Testis (tissue), 2 donors: ENCODE measurements at regions not wholly inside any gene's neighbourhood (a gene's known extent, or its start where the extent isn't known, plus 50 kb on each side); places are given as distances from the start of the nearest gene placed in this dataset.
"Not testable (repeated sequence)": the region's sequence is repeated elsewhere in the genome, so short reads cannot be mapped to it uniquely, and the experiment has no call there.

Experiments
- DNase-seq: peaks from one replicate; pipeline ENCODE4 v3.0.0-alpha.2; 2019
- H3K27ac ChIP-seq, 2 donors: fragments of 200-600 bp; sonication (generic); one replicate each; pipeline ENCODE4 v1.5.1; 2019
- H3K27me3 ChIP-seq: fragments of 200-600 bp; sonication (generic); one replicate; pipeline ENCODE4 v1.5.1; 2019
- H3K36me3 ChIP-seq: fragments of 200-600 bp; sonication (generic); one replicate; pipeline ENCODE4 v1.5.1; 2017; ENCODE audit warnings: low read depth; ENCODE audit errors: missing control alignments
- H3K4me1 ChIP-seq: fragments of 200-600 bp; sonication (generic); one replicate; pipeline ENCODE4 v1.5.1; 2019
- H3K4me3 ChIP-seq, 2 donors: fragments of 200-600 bp; sonication (generic); one replicate each; pipeline ENCODE4 v1.5.1; 2017 to 2019
- H3K9me3 ChIP-seq: fragments of 200-600 bp; sonication (generic); one replicate; pipeline ENCODE4 v1.5.1; 2017
- POLR2A ChIP-seq: fragments of 450-650 bp; IDR thresholded peaks from one replicate; pipeline ENCODE4 v1.6.1; 2017; ENCODE audit warnings: antibody characterized with exemption, mild to moderate bottlenecking, moderate library complexity
- WGBS, 2 donors: methylation state at CpG; one replicate each; pipeline ENCODE4 v1.1.5; 2018; 5-methylcytosine and 5-hydroxymethylcytosine counted together
- intact Hi-C: fragments of 100-400 bp; cut with DNase I; formaldehyde crosslinking; loops from one replicate; pipeline ENCODE4 v1.15.1; 2023; ENCODE audit warnings: low total_unique reads
- TF ChIP-seq, protein P1 (sequence below), 3 experiments: fragments of 450-650 bp in 2 of 3; fragments of 200-600 bp in 1 of 3; sonication (generic) in 1 of 3; IDR thresholded peaks; one replicate each; pipeline ENCODE4 v1.5.1; 2016 to 2019; ENCODE audit warnings: antibody characterized with exemption in 3 of 3, mild to moderate bottlenecking in 2 of 3, moderate library complexity in 1 of 3

DNA sequence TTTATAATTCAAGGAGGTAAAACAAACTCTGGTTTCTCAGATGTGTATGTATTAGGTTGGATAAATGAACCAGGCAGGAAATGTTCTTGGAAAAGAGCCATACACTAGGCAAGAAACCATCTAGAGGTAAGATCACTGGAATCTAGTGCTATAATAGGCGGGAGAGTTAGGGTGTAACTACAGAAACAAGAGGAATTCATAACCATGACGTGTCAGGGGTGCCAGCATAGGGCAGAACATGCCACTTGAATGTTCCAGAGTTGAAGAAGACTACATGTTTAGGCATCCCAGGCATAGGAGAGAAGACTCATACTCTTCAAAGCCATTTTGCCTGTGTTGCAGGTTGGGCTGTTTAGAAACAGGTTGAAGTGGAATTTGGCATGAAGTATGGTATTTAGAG, 198.7 kb downstream of the CCNG2 start:
- TF ChIP-seq, protein P1, sequence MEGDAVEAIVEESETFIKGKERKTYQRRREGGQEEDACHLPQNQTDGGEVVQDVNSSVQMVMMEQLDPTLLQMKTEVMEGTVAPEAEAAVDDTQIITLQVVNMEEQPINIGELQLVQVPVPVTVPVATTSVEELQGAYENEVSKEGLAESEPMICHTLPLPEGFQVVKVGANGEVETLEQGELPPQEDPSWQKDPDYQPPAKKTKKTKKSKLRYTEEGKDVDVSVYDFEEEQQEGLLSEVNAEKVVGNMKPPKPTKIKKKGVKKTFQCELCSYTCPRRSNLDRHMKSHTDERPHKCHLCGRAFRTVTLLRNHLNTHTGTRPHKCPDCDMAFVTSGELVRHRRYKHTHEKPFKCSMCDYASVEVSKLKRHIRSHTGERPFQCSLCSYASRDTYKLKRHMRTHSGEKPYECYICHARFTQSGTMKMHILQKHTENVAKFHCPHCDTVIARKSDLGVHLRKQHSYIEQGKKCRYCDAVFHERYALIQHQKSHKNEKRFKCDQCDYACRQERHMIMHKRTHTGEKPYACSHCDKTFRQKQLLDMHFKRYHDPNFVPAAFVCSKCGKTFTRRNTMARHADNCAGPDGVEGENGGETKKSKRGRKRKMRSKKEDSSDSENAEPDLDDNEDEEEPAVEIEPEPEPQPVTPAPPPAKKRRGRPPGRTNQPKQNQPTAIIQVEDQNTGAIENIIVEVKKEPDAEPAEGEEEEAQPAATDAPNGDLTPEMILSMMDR (IDR thresholded peaks at IDR 0.05): no peak
- no peak for TF ChIP-seq POLR2A
- DNase-seq: no peak
- no peaks in the 10 kb centered on the region for H3K27me3 ChIP-seq
- H3K27ac ChIP-seq: no peak overlapping the region
- 85 to 89% methylated on average over 2 of the region's 2 CpGs for whole genome bisulfite sequencing, 2 donors
- intact Hi-C loops: no loop called here
- H3K4me3 ChIP-seq: no peak overlapping the region
- H3K4me1 ChIP-seq: no peaks in the 10 kb centered on the region
- H3K36me3 ChIP-seq: no peaks in the 10 kb centered on the region
- no peaks in the 10 kb centered on the region for H3K9me3 ChIP-seq

DNA sequence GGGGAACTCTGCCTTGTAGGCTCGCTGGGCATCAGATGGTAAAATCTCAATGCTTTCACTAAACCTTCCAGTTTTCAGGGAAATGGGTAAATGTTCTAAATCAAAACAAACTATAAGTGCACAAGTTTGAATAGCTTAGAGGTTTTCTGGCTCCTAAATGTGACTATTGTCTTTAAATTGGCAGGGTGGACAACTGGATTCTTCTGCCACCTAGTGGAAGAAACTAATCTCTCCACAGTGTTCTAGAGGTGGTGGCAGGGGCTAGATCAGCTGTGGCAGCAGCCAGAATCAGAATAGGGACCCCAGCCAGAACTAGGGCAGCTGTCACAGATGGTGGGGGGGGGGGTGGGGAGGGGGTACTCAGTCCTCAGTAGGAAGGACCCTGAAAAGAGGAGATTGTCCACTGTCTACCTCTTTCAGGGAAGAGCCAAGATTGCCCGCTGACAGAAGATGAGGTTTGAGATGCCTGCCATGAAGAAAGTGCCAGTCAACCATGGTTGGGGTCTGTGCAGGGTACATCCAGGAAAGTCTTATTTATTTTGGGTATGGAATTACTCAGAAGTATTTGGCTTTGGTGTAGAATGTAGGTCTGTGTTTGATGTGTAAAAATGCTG, 201.4 kb downstream of the CCNG2 start:
- H3K9me3 ChIP-seq: no peaks in the 10 kb centered on the region
- H3K4me1 ChIP-seq: no peaks in the 10 kb centered on the region
- TF ChIP-seq, protein P1 (IDR thresholded peaks at IDR 0.05): peak in 2 of 3 experiments; percentile 46 to 51
- no peak for TF ChIP-seq POLR2A
- intact Hi-C loops: no loop called here
- H3K27ac ChIP-seq: no peak overlapping the region
- H3K36me3 ChIP-seq: no peaks in the 10 kb centered on the region
- peak; percentile 14 for DNase-seq
- H3K4me3 ChIP-seq: no peak overlapping the region
- H3K27me3 ChIP-seq: no peaks in the 10 kb centered on the region
- WGBS, 2 donors: 70 to 92% methylated on average over 2 of the region's 2 CpGs

DNA sequence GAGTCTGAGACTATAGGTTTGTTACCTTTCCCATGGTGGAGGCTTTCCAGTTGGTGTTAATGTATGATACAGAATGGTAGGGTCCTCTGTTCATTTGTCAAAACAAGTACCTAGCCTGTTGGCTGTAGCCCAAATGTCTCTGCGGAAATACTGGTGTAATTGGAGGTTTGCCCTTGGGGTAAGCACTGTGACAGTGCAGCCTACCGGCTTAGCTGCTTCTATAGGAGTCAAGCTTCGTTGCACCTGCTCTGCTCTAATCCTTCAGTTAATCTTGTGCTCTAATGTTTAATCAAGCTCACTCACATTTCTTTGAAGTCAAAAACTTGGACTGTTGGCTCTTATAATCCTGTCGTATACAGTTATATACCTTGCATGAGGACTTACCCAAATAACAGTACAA, 203.4 kb downstream of the CCNG2 start:
- no peaks in the 10 kb centered on the region for H3K27me3 ChIP-seq
- TF ChIP-seq, protein P1 (IDR thresholded peaks at IDR 0.05): no peak
- TF ChIP-seq POLR2A: no peak
- H3K27ac ChIP-seq: no peak overlapping the region
- no peak for DNase-seq
- no peaks in the 10 kb centered on the region for H3K9me3 ChIP-seq
- H3K36me3 ChIP-seq: no peaks in the 10 kb centered on the region
- intact Hi-C loops: no loop called here
- H3K4me1 ChIP-seq: no peaks in the 10 kb centered on the region
- no peak overlapping the region for H3K4me3 ChIP-seq
- 74 to 85% methylated on average over 4 of the region's 4 CpGs for WGBS, 2 donors

DNA sequence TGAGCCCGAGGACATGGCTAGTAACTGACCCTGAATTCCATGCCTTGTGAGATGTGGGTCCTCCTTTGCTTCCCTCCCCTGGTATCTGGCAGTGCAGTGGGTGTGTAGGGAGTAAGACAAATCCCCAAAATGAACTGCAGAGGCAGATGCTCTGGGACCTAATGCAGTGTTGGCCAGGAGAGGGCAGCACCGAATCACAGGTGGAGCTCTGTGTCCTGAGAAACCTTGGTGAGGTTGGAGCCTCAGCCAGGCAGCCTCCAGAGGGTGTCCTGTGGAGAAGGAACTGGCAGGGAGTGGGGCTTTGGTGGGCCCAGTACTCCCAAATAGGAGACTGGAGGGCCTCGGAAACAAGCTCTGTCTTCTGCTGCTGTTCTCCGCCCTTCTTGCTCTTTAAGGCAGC, 209.9 kb downstream of the CCNG2 start:
- H3K4me1 ChIP-seq, DNase-seq, intact Hi-C loops, H3K27me3 ChIP-seq, H3K36me3 ChIP-seq, H3K4me3 ChIP-seq, H3K9me3 ChIP-seq, H3K27ac ChIP-seq: not testable (repeated sequence)
- 59 to 65% methylated on average over 3 of the region's 4 CpGs for WGBS, 2 donors

DNA sequence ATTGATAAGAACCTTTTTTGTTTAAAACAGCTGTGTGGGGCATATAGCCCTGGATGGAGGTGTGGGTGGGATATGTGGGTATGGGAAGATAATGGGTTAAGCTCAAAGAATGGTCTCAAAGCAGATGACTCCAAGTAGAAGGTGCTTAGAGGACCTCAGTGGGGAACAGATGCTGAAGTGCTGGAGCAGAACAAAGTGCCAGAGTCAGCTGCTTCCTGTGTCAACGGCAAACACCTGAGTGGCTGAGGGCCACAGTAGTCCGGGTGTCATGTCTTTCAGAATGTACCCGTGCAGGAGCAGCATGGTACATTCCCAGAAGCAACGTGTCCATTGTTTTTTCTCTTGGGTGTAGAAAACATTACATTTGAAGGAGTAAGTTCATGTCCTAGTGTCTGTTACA, 210.6 kb downstream of the CCNG2 start:
- Histone ChIP-seq H3K27ac (no peak overlapping the region), H3K4me1 (no peaks in the 10 kb centered on the region), H3K9me3 (no peaks in the 10 kb centered on the region), H3K4me3 (no peak overlapping the region), H3K27me3 (no peaks in the 10 kb centered on the region), H3K36me3 (no peaks in the 10 kb centered on the region)
- no peak for TF ChIP-seq POLR2A
- TF ChIP-seq, protein P1 (IDR thresholded peaks at IDR 0.05): no peak
- 61 to 84% methylated on average over 4 of the region's 4 CpGs for WGBS, 2 donors
- intact Hi-C loops: no loop called here
- DNase-seq: no peak
